Immature natural killer cell (primary cell): ENCODE measurements at regions not wholly inside any gene's neighbourhood (a gene's known extent, or its start where the extent isn't known, plus 50 kb on each side); places are given as distances from the start of the nearest gene placed in this dataset.

Experiments
- DNase-seq, 3 donors: peaks; one replicate each; pipeline ENCODE4 v3.0.0; 2022; ENCODE audit warnings: mixed read lengths in 1 of 3
- H3K27ac Mint-ChIP-seq, 6 donors: one replicate each; pipeline ENCODE4 v1.8.0; 2020; ENCODE audit warnings: mixed read lengths in 6 of 6, mild to moderate bottlenecking in 5 of 6, inconsistent platforms in 4 of 6, moderate library complexity in 3 of 6
- H3K27me3 Mint-ChIP-seq, 3 donors: one replicate each; pipeline ENCODE4 v1.8.0; 2020 to 2021; ENCODE audit warnings: low read depth in 3 of 3, mild to moderate bottlenecking in 3 of 3, mixed read lengths in 3 of 3, moderate library complexity in 3 of 3, inconsistent platforms in 1 of 3
- H3K36me3 Mint-ChIP-seq, 3 donors: one replicate each; pipeline ENCODE4 v1.8.0; 2020; ENCODE audit warnings: mixed read lengths in 3 of 3, inconsistent platforms in 2 of 3, mild to moderate bottlenecking in 2 of 3
- H3K4me1 Mint-ChIP-seq, 2 donors: one replicate each; pipeline ENCODE4 v1.8.0; 2020; ENCODE audit warnings: inconsistent platforms in 2 of 2, mild to moderate bottlenecking in 2 of 2, mixed read lengths in 2 of 2, moderate library complexity in 1 of 2
- H3K4me3 Mint-ChIP-seq, 5 donors: one replicate each; pipeline ENCODE4 v1.8.0; 2020; ENCODE audit warnings: mild to moderate bottlenecking in 5 of 5, mixed read lengths in 5 of 5, inconsistent platforms in 3 of 5, moderate library complexity in 3 of 5
- H3K9me3 Mint-ChIP-seq, 6 donors: one replicate each; pipeline ENCODE4 v1.8.0; 2020; ENCODE audit warnings: mild to moderate bottlenecking in 6 of 6, mixed read lengths in 6 of 6, inconsistent platforms in 4 of 6, moderate library complexity in 3 of 6

DNA sequence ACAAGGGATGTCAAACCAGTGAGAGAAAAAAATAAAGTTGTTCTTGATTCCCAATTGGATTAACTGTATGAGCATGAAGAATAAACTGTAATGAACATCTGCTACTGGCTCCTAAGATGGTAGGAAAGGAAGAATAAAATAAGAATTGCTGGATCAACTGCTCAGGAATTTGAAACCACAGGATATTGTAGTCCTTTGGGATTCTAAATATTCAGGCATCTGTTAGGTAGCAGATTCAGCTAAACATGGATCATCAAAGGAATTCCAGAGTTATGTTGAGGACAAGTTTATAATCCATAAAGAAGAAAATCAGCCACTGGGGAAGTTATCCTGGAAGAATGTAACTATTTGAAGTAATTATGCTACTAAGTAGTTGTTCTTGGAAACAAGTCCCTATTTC, 65.8 kb downstream of the ISL1 start:
- Mint-ChIP-seq H3K4me1 (no peaks in the 10 kb centered on the region), H3K9me3 (peaks cover 2 to 35% (median 8%) of the 10 kb centered on the region in 6 donors), H3K27me3 (peaks cover 0 to 2% (median 0%) of the 10 kb centered on the region in 3 donors), H3K4me3 (no peak overlapping the region), H3K36me3 (no peaks in the 10 kb centered on the region), H3K27ac (no peak overlapping the region)
- DNase-seq: no peak

DNA sequence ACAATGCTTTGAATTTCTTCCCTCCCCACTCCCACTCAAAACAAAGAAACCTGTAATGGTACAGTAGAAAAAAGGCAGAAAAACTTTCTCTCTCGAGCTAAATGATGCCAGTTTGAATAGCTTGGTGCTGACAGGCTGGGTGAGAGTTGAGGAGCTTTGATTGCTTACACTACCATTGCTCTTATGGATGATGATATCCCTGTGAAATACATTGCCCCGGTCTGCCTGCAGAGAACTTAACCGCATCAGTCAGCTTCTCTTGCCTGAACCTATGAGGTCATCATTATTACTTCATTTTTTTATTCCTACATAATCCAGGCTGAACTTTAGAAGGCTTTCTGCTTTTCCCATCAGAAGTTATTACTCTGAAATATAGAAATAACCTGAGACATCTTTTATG, 69.3 kb downstream of the ISL1 start:
- Mint-ChIP-seq H3K4me1 (no peaks in the 10 kb centered on the region), H3K4me3 (no peak overlapping the region), H3K9me3 (peaks cover 5 to 50% (median 15%) of the 10 kb centered on the region in 6 donors), H3K27me3 (no peaks in the 10 kb centered on the region), H3K27ac (no peak overlapping the region), H3K36me3 (no peaks in the 10 kb centered on the region)
- DNase-seq: no peak

DNA sequence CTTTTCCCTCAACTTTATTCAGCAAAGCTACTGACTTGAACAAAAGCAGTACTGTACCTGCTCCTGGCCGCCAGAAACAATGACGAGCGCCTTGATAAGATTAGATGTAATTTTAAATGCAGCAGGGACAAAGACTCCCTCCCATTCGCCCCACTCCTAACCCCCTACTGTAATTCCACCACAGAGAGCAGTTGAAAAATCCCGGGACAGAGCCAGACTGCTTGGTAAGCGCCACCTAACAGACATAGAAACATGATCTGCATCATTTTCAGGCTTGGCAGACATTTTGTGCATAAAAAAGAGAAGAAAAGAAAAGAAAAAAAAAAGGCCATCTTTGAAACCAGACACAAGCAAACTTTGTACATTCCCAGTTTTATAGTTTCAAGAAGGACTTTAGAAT, 81.9 kb downstream of the ISL1 start:
- H3K4me1 Mint-ChIP-seq: no peaks in the 10 kb centered on the region
- no peak overlapping the region for H3K4me3 Mint-ChIP-seq
- H3K9me3 Mint-ChIP-seq: peaks cover 0 to 9% (median 4%) of the 10 kb centered on the region in 6 donors
- no peaks in the 10 kb centered on the region for H3K36me3 Mint-ChIP-seq
- peaks cover 0 to 4% (median 0%) of the 10 kb centered on the region in 3 donors for H3K27me3 Mint-ChIP-seq
- DNase-seq: no peak
- H3K27ac Mint-ChIP-seq: no peak overlapping the region

DNA sequence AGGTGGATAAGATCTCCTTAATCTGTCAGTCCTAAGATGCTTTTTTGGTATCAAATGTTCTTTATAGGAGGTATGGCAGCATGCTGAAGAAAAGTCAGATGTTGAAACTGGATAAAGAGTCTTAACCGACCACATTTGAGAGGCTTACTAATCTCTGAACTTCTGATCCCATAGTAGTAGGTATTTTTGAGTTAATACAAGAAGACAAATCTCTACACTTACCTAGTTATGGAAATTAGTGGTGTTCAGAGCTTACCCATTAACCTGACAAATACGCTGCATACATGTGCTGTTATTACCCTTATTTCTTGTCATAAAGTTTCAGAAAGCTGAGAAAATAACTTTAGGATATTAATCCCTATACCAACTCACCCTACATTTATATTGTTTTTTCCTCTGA, 83.0 kb downstream of the ISL1 start:
- Mint-ChIP-seq H3K36me3 (no peaks in the 10 kb centered on the region), H3K4me1 (no peaks in the 10 kb centered on the region), H3K4me3 (no peak overlapping the region), H3K27me3 (peaks cover 0 to 4% (median 0%) of the 10 kb centered on the region in 3 donors), H3K27ac (no peak overlapping the region), H3K9me3 (peaks cover 0 to 10% (median 5%) of the 10 kb centered on the region in 6 donors)
- no peak for DNase-seq

DNA sequence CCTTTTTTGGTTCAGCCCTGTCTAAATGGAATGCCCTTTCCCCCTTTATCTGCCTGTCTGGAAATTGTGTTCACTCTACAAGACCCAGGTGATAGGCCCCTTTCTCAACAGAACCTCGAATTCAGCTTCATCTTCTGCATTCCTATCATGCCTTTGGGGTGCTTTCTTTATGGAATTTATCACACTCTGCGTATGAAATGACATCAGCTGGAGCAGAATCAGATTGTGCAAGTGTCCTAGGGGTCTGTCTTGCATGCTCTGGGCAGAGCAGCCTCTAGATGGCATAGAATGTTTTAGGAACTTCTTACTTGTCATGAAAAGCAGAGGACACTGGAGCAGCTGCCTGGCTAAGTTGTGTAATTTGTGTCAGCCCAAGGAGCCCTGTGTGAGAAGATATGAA, 84.9 kb downstream of the ISL1 start:
- Mint-ChIP-seq H3K4me3 (no peak overlapping the region), H3K36me3 (no peaks in the 10 kb centered on the region), H3K9me3 (peaks cover 0 to 18% (median 4%) of the 10 kb centered on the region in 6 donors), H3K27me3 (peaks cover 0 to 4% (median 0%) of the 10 kb centered on the region in 3 donors), H3K27ac (no peak overlapping the region), H3K4me1 (no peaks in the 10 kb centered on the region)
- DNase-seq: no peak

DNA sequence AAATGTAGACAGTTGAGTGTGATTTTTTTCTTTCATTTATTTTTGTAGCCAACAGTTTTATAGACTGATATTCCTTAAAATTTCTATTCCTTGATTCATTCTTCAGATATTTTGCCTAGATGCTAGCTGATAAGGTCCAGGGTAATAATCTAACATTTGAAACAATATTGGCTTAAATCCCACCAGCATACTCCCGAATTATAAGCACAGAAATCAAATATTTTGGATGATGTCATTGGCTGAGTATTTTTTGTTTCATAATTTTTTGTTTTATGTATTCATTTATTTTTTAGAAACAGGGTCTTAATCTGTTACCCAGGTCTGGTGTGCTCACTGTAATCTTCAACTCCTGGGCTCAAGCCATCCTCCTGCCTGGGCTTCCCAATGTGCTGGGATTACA, 88.4 kb downstream of the ISL1 start:
- Mint-ChIP-seq H3K36me3 (no peaks in the 10 kb centered on the region), H3K9me3 (peaks cover 0 to 34% (median 3%) of the 10 kb centered on the region in 6 donors), H3K4me3 (no peak overlapping the region), H3K27me3 (peaks cover 0 to 4% (median 0%) of the 10 kb centered on the region in 3 donors), H3K4me1 (no peaks in the 10 kb centered on the region), H3K27ac (no peak overlapping the region)
- DNase-seq: no peak

DNA sequence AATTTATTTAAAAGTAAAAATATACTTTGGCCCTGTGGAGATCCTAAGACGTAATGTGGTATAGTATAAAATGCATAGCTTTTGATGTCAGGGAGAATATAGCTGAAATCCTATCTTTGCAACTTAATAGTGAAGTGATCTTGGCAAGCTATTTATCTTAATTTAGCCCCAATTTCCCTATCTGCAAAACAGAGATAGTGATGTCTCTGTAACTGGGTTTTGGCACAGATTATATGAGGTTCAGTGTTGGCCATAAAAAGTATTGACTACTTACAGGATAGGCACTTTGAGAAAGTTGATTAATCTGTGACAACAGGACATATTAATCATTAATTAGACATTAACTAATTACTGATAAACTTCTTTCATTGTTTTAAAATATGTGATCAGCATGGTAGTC, 89.2 kb downstream of the ISL1 start:
- Mint-ChIP-seq H3K4me3 (no peak overlapping the region), H3K36me3 (no peaks in the 10 kb centered on the region), H3K27ac (no peak overlapping the region), H3K4me1 (no peaks in the 10 kb centered on the region), H3K9me3 (peaks cover 0 to 28% (median 3%) of the 10 kb centered on the region in 6 donors), H3K27me3 (peaks cover 0 to 4% (median 1%) of the 10 kb centered on the region in 3 donors)
- DNase-seq: no peak

DNA sequence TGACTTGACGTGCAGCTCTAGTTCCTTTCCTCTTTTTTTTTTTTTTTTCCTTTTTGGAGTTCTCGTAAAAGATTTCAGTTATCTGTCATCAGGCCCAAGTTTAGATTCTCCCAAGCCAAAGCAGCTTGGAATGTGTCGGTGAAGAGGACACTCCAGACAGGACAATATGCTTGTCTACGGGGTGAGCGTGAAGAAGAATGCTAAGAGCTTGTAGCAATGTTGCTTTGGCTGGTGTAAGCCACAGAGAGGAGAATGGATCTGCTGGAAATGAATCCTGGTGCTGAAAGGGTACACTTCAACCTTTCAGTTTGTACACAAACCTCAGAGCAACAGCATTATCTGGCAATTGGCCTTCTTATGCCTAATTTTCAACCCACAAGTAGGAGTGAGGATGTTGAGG, 92.4 kb downstream of the ISL1 start:
- no peaks in the 10 kb centered on the region for H3K4me1 Mint-ChIP-seq
- H3K27me3 Mint-ChIP-seq: peaks cover 0 to 4% (median 3%) of the 10 kb centered on the region in 3 donors
- no peaks in the 10 kb centered on the region for H3K36me3 Mint-ChIP-seq
- peaks cover 0 to 28% (median 6%) of the 10 kb centered on the region in 6 donors for H3K9me3 Mint-ChIP-seq
- H3K4me3 Mint-ChIP-seq: no peak overlapping the region
- no peak overlapping the region for H3K27ac Mint-ChIP-seq
- no peak for DNase-seq

DNA sequence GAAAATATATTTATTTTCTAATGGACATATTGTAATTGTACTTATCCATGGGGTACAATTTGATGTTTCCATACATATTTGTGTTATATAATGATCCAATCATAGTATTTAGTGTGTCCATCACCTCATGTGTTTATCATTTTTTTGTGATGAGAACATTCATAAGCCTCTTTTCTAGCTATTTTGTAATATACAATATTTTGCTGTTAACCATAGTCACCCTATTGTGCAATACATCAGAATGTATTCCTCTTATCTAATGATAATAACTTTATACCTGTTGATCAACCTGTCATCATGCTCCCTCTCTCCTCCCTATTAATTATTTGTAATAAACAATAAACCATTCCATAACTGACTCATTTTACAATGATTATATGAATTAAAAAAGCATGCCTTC, 93.2 kb downstream of the ISL1 start:
- no peak overlapping the region for H3K27ac Mint-ChIP-seq
- H3K4me1 Mint-ChIP-seq: no peaks in the 10 kb centered on the region
- no peaks in the 10 kb centered on the region for H3K36me3 Mint-ChIP-seq
- peaks cover 2 to 29% (median 7%) of the 10 kb centered on the region in 6 donors for H3K9me3 Mint-ChIP-seq
- DNase-seq: no peak
- H3K4me3 Mint-ChIP-seq: no peak overlapping the region
- H3K27me3 Mint-ChIP-seq: peaks cover 0 to 4% (median 3%) of the 10 kb centered on the region in 3 donors

DNA sequence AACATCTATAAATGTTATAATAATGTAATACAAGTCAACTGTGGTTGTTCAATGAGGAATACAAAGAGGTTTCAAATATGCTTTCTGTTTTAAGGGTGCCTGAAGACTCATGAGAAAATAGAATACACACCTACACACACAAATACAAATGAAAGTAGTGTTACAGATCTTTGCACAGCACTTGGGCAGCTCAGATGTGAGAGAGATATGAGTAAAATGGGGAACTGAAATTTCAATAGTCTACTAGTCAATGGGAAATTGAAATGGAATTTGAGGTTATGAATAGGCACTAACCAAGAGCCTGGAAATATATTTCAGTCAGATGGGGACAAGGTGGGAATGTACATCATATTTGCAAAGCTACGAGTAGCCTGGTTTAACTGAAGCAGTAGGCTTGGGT, 96.6 kb downstream of the ISL1 start:
- no peaks in the 10 kb centered on the region for H3K36me3 Mint-ChIP-seq

DNA sequence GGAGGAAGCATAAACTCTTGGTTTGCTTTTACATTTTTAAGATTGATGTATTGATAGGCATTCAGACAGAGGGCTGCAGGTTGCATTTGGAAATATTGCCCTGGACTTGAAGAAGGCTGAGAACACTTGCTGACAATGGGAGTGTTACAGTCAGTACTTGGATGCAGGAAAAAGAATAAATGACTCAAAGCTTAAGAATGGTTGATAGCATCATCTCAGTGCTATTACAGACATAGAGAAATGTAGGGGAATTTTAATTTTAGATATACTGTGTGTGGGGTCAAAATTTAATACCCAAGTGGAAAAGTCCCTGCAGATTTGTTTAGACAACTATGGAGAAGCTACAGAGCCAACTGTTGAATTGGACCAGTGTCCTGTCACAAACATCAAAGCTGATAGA, 101.1 kb downstream of the ISL1 start:
- Mint-ChIP-seq H3K9me3 (peaks cover 13 to 44% (median 27%) of the 10 kb centered on the region in 6 donors), H3K27me3 (peaks cover 0 to 4% (median 0%) of the 10 kb centered on the region in 3 donors), H3K36me3 (no peaks in the 10 kb centered on the region), H3K4me3 (no peak overlapping the region), H3K4me1 (no peaks in the 10 kb centered on the region), H3K27ac (no peak overlapping the region)
- DNase-seq: no peak

More for the DNA sequence above, 96.6 kb downstream of the ISL1 start:
- H3K4me3 Mint-ChIP-seq: no peak overlapping the region
- no peak overlapping the region for H3K27ac Mint-ChIP-seq
- peaks cover 0 to 5% (median 4%) of the 10 kb centered on the region in 3 donors for H3K27me3 Mint-ChIP-seq
- DNase-seq: no peak
- H3K9me3 Mint-ChIP-seq: peaks cover 14 to 38% (median 22%) of the 10 kb centered on the region in 6 donors
- no peaks in the 10 kb centered on the region for H3K4me1 Mint-ChIP-seq

DNA sequence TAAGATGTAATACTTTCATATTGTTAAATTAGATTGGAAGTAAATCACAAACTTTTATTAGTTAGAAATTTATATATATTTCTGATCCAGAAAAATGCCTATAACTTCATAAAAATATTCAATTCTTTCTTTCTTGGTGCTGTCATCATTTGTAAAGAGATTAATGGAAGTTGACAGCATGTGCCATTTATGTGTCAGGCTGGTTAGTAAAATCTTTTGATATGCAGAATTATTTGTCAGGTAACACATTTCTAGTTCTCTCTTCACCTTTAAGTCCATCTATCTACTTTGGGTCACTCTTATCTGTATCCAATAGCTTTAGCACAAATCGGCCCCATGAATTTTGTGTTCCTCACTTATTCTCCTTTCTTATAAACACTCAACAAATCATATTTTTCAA, 102.9 kb downstream of the ISL1 start:
- H3K36me3 Mint-ChIP-seq: no peaks in the 10 kb centered on the region
- no peaks in the 10 kb centered on the region for H3K4me1 Mint-ChIP-seq
- H3K9me3 Mint-ChIP-seq: peaks cover 13 to 49% (median 25%) of the 10 kb centered on the region in 6 donors
- H3K27ac Mint-ChIP-seq: no peak overlapping the region
- no peak overlapping the region for H3K4me3 Mint-ChIP-seq
- H3K27me3 Mint-ChIP-seq: peaks cover 0 to 2% (median 1%) of the 10 kb centered on the region in 3 donors
- DNase-seq: no peak

DNA sequence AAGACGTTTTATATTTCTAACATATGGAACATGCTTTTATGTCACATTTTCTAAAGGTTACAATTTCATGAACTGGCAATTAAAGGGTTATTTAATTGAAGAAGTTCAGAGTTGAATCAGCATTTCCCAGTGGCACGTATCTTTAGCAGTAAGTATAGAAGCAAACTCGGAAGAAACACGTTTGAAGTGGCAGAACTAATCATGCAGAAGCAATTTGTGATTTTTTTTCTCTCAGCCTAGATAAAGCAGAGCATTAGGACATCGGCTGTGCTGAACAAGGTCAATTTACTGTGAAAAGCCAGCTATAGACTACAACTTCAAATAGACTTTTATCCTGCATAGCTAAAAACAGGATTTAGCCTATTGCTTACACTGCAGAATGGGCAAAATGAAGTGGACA, 104.7 kb downstream of the ISL1 start:
- Mint-ChIP-seq H3K27ac (no peak overlapping the region), H3K36me3 (no peaks in the 10 kb centered on the region), H3K4me3 (no peak overlapping the region), H3K27me3 (peaks cover 0 to 2% (median 1%) of the 10 kb centered on the region in 3 donors), H3K4me1 (no peaks in the 10 kb centered on the region), H3K9me3 (peaks cover 9 to 48% (median 21%) of the 10 kb centered on the region in 6 donors)
- no peak for DNase-seq

DNA sequence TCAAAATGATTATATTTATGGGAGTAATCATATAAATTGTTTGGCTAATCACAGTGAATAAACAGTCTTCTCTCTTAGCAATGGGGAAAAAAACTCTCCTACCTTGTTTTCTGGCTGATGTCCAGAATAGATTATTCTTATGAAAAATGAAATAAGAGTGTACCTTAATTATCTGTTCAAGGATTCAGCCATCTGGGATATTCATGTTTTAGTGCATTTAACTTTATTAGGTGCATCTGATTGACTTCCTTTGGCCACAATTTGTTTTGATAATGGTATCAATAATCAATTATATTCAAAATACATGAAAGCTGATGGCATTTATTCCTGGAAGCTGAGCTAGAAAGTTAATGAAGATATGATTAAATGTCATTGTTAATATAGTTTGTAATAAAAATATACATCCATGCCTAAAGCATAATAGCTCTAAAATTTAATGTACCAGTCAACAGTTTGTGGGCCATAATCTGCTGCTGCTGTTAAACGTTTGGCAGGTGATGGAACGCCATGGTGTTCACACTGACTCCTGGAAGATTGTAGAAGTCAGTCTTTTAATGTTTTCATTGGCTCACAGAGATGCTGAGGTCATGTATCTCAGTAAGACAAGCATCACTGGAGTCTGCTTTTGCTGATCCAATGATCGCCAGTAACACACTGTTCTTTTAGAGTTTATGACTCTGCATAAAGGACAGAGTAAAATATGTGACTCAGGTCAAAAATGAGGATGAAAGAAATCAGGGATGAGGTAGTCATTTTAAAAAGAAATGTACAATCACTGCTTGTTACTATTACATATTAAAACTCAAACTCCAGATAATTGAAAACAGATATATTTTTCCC, 105.8 kb downstream of the ISL1 start:
- H3K27me3 Mint-ChIP-seq: peaks cover 0 to 2% (median 0%) of the 10 kb centered on the region in 3 donors
- no peak overlapping the region for H3K27ac Mint-ChIP-seq
- H3K4me1 Mint-ChIP-seq: no peaks in the 10 kb centered on the region
- H3K9me3 Mint-ChIP-seq: peaks cover 5 to 47% (median 22%) of the 10 kb centered on the region in 6 donors
- no peaks in the 10 kb centered on the region for H3K36me3 Mint-ChIP-seq
- no peak for DNase-seq
- H3K4me3 Mint-ChIP-seq: no peak overlapping the region
